Immature natural killer cell (primary cell): ENCODE measurements at regions not wholly inside any gene's neighbourhood (a gene's known extent, or its start where the extent isn't known, plus 50 kb on each side); places are given as distances from the start of the nearest gene placed in this dataset.

Experiments used
- DNase-seq, 3 donors: peaks; one replicate each; pipeline ENCODE4 v3.0.0; 2022; ENCODE audit warnings: mixed read lengths in 1 of 3
- H3K27ac Mint-ChIP-seq, 6 donors: one replicate each; pipeline ENCODE4 v1.8.0; 2020; ENCODE audit warnings: mixed read lengths in 6 of 6, mild to moderate bottlenecking in 5 of 6, inconsistent platforms in 4 of 6, moderate library complexity in 3 of 6
- H3K27me3 Mint-ChIP-seq, 3 donors: one replicate each; pipeline ENCODE4 v1.8.0; 2020 to 2021; ENCODE audit warnings: low read depth in 3 of 3, mild to moderate bottlenecking in 3 of 3, mixed read lengths in 3 of 3, moderate library complexity in 3 of 3, inconsistent platforms in 1 of 3
- H3K36me3 Mint-ChIP-seq, 3 donors: one replicate each; pipeline ENCODE4 v1.8.0; 2020; ENCODE audit warnings: mixed read lengths in 3 of 3, inconsistent platforms in 2 of 3, mild to moderate bottlenecking in 2 of 3
- H3K4me1 Mint-ChIP-seq, 2 donors: one replicate each; pipeline ENCODE4 v1.8.0; 2020; ENCODE audit warnings: inconsistent platforms in 2 of 2, mild to moderate bottlenecking in 2 of 2, mixed read lengths in 2 of 2, moderate library complexity in 1 of 2
- H3K4me3 Mint-ChIP-seq, 5 donors: one replicate each; pipeline ENCODE4 v1.8.0; 2020; ENCODE audit warnings: mild to moderate bottlenecking in 5 of 5, mixed read lengths in 5 of 5, inconsistent platforms in 3 of 5, moderate library complexity in 3 of 5
- H3K9me3 Mint-ChIP-seq, 6 donors: one replicate each; pipeline ENCODE4 v1.8.0; 2020; ENCODE audit warnings: mild to moderate bottlenecking in 6 of 6, mixed read lengths in 6 of 6, inconsistent platforms in 4 of 6, moderate library complexity in 3 of 6

DNA sequence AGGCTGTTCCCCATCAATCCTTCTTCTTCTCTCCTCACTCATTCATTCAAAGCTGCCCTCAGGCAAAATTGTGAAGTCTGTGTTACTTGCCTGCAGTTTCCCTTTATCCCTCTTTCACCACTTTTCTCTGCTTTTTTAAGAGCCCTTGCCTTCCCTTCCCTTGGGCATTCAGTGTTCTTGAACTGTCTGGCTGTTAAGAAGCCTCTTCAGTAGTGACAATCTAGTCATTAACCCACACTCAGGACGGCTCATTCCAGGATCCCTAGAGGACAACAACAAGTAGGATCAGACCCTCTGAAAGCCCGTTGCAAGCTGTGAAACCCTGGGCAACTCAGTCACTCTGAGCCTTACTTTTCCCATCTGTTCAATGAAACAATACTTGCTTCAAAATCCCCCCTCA, 615.7 kb downstream of the EPHA4 start:
- Mint-ChIP-seq H3K9me3 (peaks cover 0 to 10% (median 0%) of the 10 kb centered on the region in 6 donors), H3K4me1 (no peaks in the 10 kb centered on the region), H3K27ac (no peak overlapping the region), H3K36me3 (no peaks in the 10 kb centered on the region), H3K4me3 (no peak overlapping the region), H3K27me3 (peaks cover 3 to 5% (median 4%) of the 10 kb centered on the region in 3 donors)
- no peak for DNase-seq

GRCh38 chr2:220959391-220959802, 612.7 kb downstream of the EPHA4 start:
- Mint-ChIP-seq H3K27ac (no peak overlapping the region), H3K4me3 (no peak overlapping the region), H3K9me3 (peaks cover 0 to 6% (median 0%) of the 10 kb centered on the region in 6 donors), H3K4me1 (no peaks in the 10 kb centered on the region), H3K36me3 (no peaks in the 10 kb centered on the region), H3K27me3 (peaks cover 3 to 8% (median 5%) of the 10 kb centered on the region in 3 donors)
- DNase-seq = no peak

DNA sequence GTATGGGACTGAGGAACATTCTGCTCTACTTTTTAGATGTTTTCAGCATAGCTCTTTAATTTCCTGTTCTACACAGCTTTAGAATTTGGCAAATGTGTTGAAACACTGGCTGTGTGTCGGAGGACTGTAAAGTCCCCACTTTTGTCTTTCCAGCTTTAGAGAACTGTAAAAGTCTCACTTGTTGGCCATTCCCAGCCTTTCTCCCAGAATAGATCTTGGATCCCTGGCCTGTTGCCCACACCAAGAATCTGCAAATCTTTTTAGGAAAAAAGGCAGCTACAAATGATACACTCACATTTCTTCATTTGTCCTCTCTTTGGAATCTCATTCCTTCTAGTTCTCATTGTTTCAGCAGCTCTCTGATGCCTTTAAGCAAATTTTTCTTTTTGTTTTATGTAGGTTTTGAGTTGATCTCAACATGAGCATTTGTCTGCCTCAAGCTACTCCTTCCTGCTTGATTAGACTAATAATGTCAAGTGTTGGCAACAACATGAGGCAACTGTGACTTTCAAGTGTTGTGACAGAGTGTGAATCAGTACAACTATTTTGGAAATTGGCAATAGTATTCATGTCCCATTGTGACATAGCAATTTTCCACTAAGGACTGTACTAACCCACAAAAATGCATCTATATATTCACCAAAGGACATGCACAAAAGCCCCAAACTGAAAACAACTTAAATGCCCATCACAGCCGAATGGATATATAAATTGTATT, 610.8 kb downstream of the EPHA4 start:
- H3K27me3 Mint-ChIP-seq = peaks cover 0 to 10% (median 3%) of the 10 kb centered on the region in 3 donors
- H3K4me1 Mint-ChIP-seq = no peaks in the 10 kb centered on the region
- no peak overlapping the region for H3K27ac Mint-ChIP-seq
- no peak overlapping the region for H3K4me3 Mint-ChIP-seq
- no peak for DNase-seq
- no peaks in the 10 kb centered on the region for H3K36me3 Mint-ChIP-seq
- no peaks in the 10 kb centered on the region for H3K9me3 Mint-ChIP-seq

DNA sequence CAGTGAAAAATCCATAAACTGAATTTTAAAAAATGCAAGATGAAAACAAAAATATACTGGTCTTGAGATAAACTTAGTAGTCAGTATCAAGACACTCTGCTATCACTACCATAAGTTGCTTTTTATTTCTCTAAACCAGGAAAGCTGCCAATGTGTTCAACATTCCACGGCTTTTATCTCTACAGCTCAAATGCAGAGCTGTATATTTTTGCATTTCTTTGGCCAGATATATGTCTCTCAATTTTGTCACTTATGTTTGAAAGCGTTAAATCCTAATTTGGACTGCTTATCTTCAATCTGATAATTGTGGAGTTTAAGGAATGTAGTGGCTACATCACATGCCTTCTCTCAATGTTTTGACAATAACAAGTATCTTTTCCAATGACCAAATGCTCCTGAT, 609.5 kb downstream of the EPHA4 start:
- no peaks in the 10 kb centered on the region for H3K9me3 Mint-ChIP-seq
- H3K4me1 Mint-ChIP-seq = no peaks in the 10 kb centered on the region

DNA sequence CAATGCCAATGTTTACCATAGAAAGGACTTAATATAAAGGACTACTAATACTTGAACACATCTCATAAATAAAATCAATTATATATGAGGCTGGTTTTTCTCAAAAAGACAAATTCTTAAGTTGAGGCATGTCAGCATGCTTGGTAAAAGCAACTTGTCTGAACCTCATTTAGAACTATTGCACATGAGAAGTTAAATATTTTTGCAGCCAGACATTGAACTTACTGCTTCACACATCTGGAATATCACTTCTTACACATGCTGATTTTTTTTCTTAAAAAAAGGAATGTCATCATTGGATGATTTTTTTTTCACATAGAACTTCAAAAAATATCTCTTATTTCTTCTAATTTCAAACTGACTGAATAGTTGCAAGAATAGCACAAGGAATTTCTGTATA, 609.0 kb downstream of the EPHA4 start:
- no peak overlapping the region for H3K27ac Mint-ChIP-seq
- H3K4me3 Mint-ChIP-seq = no peak overlapping the region
- H3K4me1 Mint-ChIP-seq = no peaks in the 10 kb centered on the region
- H3K27me3 Mint-ChIP-seq = peaks cover 0 to 8% (median 3%) of the 10 kb centered on the region in 3 donors
- no peaks in the 10 kb centered on the region for H3K36me3 Mint-ChIP-seq
- no peaks in the 10 kb centered on the region for H3K9me3 Mint-ChIP-seq
- DNase-seq = no peak

More for the DNA sequence above, 609.5 kb downstream of the EPHA4 start:
- Mint-ChIP-seq H3K27me3 (peaks cover 0 to 8% (median 3%) of the 10 kb centered on the region in 3 donors), H3K36me3 (no peaks in the 10 kb centered on the region), H3K4me3 (no peak overlapping the region), H3K27ac (no peak overlapping the region)
- no peak for DNase-seq

DNA sequence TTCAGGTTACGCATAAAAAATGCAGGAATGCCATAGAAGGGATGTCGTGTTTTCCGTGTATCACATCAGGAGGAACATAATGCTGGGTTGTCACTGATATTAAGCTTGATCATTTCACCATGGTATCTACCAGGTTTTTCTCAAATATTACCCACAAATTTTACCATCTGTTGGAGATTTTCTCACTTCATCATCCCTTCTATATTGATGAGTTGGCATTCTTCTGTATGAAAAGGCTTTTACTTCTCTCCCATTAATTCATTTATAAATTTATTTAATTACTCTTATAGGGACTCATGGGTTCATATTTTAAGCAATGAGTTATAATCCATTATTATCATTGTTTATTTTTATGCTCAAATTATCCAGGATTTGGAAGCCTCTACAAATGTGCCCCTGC, 608.2 kb downstream of the EPHA4 start:
- DNase-seq = no peak
- no peaks in the 10 kb centered on the region for H3K36me3 Mint-ChIP-seq
- H3K4me1 Mint-ChIP-seq = no peaks in the 10 kb centered on the region
- no peak overlapping the region for H3K27ac Mint-ChIP-seq
- H3K4me3 Mint-ChIP-seq = no peak overlapping the region
- H3K27me3 Mint-ChIP-seq = peaks cover 2 to 8% (median 3%) of the 10 kb centered on the region in 3 donors
- no peaks in the 10 kb centered on the region for H3K9me3 Mint-ChIP-seq

- DNase-seq = no peak
- Mint-ChIP-seq H3K9me3 (peaks cover 0 to 4% (median 0%) of the 10 kb centered on the region in 6 donors), H3K27me3 (peaks cover 0 to 5% (median 3%) of the 10 kb centered on the region in 3 donors), H3K4me1 (no peaks in the 10 kb centered on the region), H3K4me3 (no peak overlapping the region), H3K36me3 (no peaks in the 10 kb centered on the region), H3K27ac (no peak overlapping the region)
Measured at GRCh38 chr2:220966636-220967035, 605.5 kb downstream of the EPHA4 start.

DNA sequence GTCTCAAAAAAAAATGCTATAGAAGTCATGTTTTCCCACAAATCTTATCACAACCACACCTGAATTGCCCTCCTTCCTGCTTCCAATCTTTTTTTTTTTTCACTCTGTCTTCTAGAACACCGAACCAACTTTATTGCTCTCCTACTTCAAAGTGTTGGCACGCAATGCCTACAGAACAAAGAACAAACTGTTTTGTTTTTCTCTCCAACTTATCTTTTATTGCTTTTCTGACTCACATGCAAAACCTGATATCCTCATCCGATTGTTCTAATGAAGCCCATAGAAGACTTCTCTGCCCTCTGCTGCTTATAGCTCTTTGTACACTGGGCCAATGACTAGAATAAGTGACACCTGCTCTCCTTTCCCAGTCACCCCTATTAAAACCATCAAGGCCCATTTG, 602.8 kb downstream of the EPHA4 start:
- no peak overlapping the region for H3K27ac Mint-ChIP-seq
- H3K27me3 Mint-ChIP-seq = peaks cover 0 to 4% (median 3%) of the 10 kb centered on the region in 3 donors
- no peaks in the 10 kb centered on the region for H3K4me1 Mint-ChIP-seq
- no peak for DNase-seq
- no peaks in the 10 kb centered on the region for H3K36me3 Mint-ChIP-seq
- no peak overlapping the region for H3K4me3 Mint-ChIP-seq
- peaks cover 0 to 4% (median 0%) of the 10 kb centered on the region in 6 donors for H3K9me3 Mint-ChIP-seq

DNA sequence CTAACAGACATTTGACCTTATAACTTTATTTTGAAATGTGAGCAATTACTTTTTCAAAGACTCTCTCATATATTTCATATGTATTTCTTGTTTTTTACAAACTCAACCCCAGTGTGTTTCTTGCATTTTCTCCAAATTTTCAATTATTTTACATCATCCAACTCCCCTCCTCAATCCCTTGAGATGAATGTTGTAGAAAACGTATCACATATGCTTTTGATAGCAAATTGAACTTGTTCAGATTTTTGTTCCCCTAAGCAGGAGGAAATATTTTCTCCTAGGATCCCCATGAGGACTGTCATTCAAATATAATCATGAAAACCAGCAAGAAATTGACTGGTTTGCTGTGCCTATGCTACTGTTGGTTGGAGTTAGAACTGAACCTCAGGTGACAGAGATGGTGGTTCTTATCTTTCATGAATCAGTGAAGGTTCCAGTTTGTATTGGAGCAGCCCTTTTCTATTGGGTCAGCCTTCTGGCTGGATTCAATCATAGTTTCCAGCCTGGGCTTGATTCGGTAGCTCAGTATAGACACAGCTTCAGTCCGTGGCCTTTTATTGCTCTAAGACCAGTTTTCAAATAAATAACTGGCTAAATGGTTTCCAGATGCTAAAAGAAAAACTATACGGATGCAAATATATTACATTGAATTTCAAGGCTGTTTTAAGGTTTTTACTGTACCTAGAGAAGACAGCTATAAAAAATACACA, 591.0 kb downstream of the EPHA4 start:
- Mint-ChIP-seq H3K4me1 (no peaks in the 10 kb centered on the region), H3K4me3 (no peak overlapping the region), H3K27me3 (peaks cover 0 to 6% (median 2%) of the 10 kb centered on the region in 3 donors), H3K27ac (no peak overlapping the region), H3K9me3 (peaks cover 0 to 5% (median 2%) of the 10 kb centered on the region in 6 donors), H3K36me3 (no peaks in the 10 kb centered on the region)
- DNase-seq = no peak

- Mint-ChIP-seq H3K27ac (no peak overlapping the region), H3K4me3 (no peak overlapping the region)
Measured at GRCh38 chr2:220981926-220982325, 590.2 kb downstream of the EPHA4 start.

DNA sequence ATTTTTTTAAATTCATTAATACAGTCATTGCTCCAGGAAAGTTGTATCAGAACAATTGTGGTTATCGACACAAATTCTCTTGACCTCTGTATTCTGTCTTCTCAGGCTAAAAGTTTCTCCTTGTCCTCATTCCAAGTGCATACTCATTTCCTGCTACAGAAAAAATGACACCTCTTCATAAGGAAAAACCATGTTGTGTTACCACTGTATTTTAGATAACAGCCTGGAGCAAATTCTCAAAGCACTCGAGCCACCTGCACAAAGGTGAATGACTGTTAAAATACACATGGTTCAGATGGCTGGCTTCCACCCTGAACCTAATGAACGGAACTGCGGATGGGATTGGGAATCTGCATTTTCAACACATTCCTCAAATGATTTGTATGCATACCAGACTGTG, 586.5 kb downstream of the EPHA4 start:
- DNase-seq = no peak
- no peaks in the 10 kb centered on the region for H3K9me3 Mint-ChIP-seq
- peaks cover 0 to 10% (median 5%) of the 10 kb centered on the region in 3 donors for H3K27me3 Mint-ChIP-seq
- no peak overlapping the region for H3K27ac Mint-ChIP-seq
- H3K4me3 Mint-ChIP-seq = no peak overlapping the region
- no peaks in the 10 kb centered on the region for H3K36me3 Mint-ChIP-seq
- H3K4me1 Mint-ChIP-seq = no peaks in the 10 kb centered on the region

More at GRCh38 chr2:220981926-220982325, 590.2 kb downstream of the EPHA4 start:
- Mint-ChIP-seq H3K9me3 (peaks cover 0 to 5% (median 2%) of the 10 kb centered on the region in 6 donors), H3K27me3 (peaks cover 0 to 5% (median 2%) of the 10 kb centered on the region in 3 donors), H3K4me1 (no peaks in the 10 kb centered on the region), H3K36me3 (no peaks in the 10 kb centered on the region)
- DNase-seq = no peak

DNA sequence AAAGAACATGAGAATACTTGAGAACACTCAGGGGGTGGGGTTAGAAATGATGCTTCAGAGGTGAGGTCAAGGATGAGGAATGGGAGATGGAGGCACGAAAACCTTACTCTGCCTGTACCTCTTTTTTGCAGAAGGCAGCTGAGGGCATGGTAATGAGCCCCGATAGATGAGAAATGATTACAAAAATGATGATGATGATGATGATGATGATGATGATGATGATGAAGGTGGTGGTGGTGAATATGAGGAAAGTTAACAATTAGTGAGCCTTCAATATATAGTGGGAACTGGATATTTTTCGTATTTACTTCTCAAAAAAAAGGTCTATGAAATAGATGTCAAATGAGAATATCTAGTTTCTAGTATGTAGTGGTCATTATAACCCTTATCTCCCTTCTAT, 584.3 kb downstream of the EPHA4 start:
- Mint-ChIP-seq H3K27me3 (peaks cover 0 to 10% (median 6%) of the 10 kb centered on the region in 3 donors), H3K36me3 (no peaks in the 10 kb centered on the region), H3K4me1 (no peaks in the 10 kb centered on the region), H3K9me3 (no peaks in the 10 kb centered on the region), H3K4me3 (no peak overlapping the region), H3K27ac (no peak overlapping the region)
- no peak for DNase-seq

- Mint-ChIP-seq H3K9me3 (no peaks in the 10 kb centered on the region), H3K36me3 (no peaks in the 10 kb centered on the region), H3K4me3 (no peak overlapping the region), H3K4me1 (no peaks in the 10 kb centered on the region), H3K27ac (no peak overlapping the region), H3K27me3 (peaks cover 0 to 12% (median 10%) of the 10 kb centered on the region in 3 donors)
- DNase-seq = no peak
Measured at GRCh38 chr2:220991972-220992371, 580.1 kb downstream of the EPHA4 start.

DNA sequence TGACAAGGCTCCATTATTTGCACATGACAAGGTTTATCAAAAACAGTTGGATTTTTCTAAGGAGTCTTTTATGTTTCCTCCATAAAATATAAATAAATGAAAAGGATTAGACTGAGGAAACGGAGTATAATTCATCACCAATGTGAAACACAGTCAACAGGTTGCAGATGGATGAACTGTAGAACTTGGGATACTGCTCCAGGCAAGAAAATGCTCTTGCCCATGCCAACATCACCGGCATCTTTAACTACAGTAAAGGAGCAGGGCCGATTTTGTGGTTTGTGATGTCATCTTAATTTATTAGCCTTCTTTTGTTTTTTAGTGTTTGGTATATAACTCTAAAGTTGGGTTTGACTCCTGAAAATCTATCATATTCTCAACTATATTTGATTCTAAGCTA, 577.3 kb downstream of the EPHA4 start:
- DNase-seq = no peak
- no peaks in the 10 kb centered on the region for H3K4me1 Mint-ChIP-seq
- no peaks in the 10 kb centered on the region for H3K9me3 Mint-ChIP-seq
- H3K4me3 Mint-ChIP-seq = no peak overlapping the region
- H3K36me3 Mint-ChIP-seq = no peaks in the 10 kb centered on the region
- H3K27me3 Mint-ChIP-seq = peaks cover 0 to 10% (median 5%) of the 10 kb centered on the region in 3 donors
- H3K27ac Mint-ChIP-seq = no peak overlapping the region
